ENCODE measurements at regions not wholly inside any gene's neighbourhood (a gene's known extent, or its start where the extent isn't known, plus 50 kb on each side); places are given as distances from the start of the nearest gene placed in this dataset.
A peak's percentile ranks its signal among the peaks of the same experiment; 100 is the strongest.

- Histone ChIP-seq H4K5ac (ENCODE audit: insufficient read length, low read depth, low read length) (no peak overlapping the region), H2BK15ac (ENCODE audit: low read length) (no peak overlapping the region), H3K27me3 (replicated peaks in 1 of 4; ENCODE audit: control insufficient read depth in 3 of 4, extremely low read depth in 1 of 4, insufficient read depth in 3 of 4, low read length in 3 of 4) (peaks cover 0 to 2% (median 0%) of the 10 kb centered on the region in 4 experiments; a peak in 2 of 7 replicates), H2BK120ac (replicated peaks; ENCODE audit: low read depth, low read length) (no peak overlapping the region), H3K23ac (ENCODE audit: insufficient read length) (no peak overlapping the region), H3K4me1 (replicated peaks in 1 of 4; ENCODE audit: control insufficient read depth in 3 of 4, insufficient read depth in 4 of 4, low read length in 3 of 4) (no peaks in the 10 kb centered on the region), H3K27ac (ENCODE audit: low read depth, low read length) (no peak overlapping the region), H2BK5ac (ENCODE audit: low read depth, low read length) (no peak overlapping the region), H3K9ac (replicated peaks in 1 of 4; ENCODE audit: extremely low read depth in 1 of 4, low read depth in 3 of 4, low read length in 3 of 4) (no peak overlapping the region), H4K8ac (ENCODE audit: extremely low read depth, insufficient read depth, low read length) (no peak overlapping the region), H4K91ac (replicated peaks; ENCODE audit: insufficient read length, low read length) (no peak overlapping the region), H3K18ac (ENCODE audit: extremely low read depth, low read length) (no peak overlapping the region), H4K20me1 (replicated peaks in 1 of 2; ENCODE audit: control insufficient read depth in 1 of 2, insufficient read depth in 2 of 2, low read length in 2 of 2) (no peaks in the 10 kb centered on the region), H2AFZ (ENCODE audit: low read length) (no peak overlapping the region), H3K14ac (ENCODE audit: insufficient read length) (no peak overlapping the region), H2BK12ac (ENCODE audit: low read depth, low read length) (no peak overlapping the region), H2AK5ac (ENCODE audit: low read depth, low read length) (no peak overlapping the region), H3K36me3 (ENCODE audit: control insufficient read depth in 2 of 4, insufficient read depth in 4 of 4, low read length in 3 of 4) (no peaks in the 10 kb centered on the region), H3K79me1 (ENCODE audit: low read depth, low read length) (no peaks in the 10 kb centered on the region), H3K4me2 (ENCODE audit: insufficient read depth in 1 of 2, low read depth in 2 of 2, low read length in 2 of 2) (no peak overlapping the region), H3K9me3 (ENCODE audit: insufficient read depth in 2 of 2, low read depth in 1 of 2, low read length in 1 of 2) (no peaks in the 10 kb centered on the region), H2BK20ac (ENCODE audit: low read length) (no peak overlapping the region), H3K23me2 (ENCODE audit: low read depth, low read length) (no peaks in the 10 kb centered on the region), H3K4ac (replicated peaks; ENCODE audit: insufficient read length, low read depth, low read length) (no peak overlapping the region), H3K79me2 (ENCODE audit: control insufficient read depth in 1 of 2, insufficient read depth in 2 of 2, low read length in 2 of 2) (no peaks in the 10 kb centered on the region), H3K4me3 (ENCODE audit: extremely low read depth in 1 of 4, insufficient read depth in 2 of 4, low read depth in 3 of 4, low read length in 4 of 4) (no peak overlapping the region), H3K56ac (replicated peaks; ENCODE audit: insufficient read length, low read depth, low read length) (no peak overlapping the region)
- 96% methylated on average over 2 of the region's 2 CpGs; no CpG with 5 or more reads in 1 of the 2 experiments for WGBS, 2 experiments (ENCODE audit: extremely low coverage in 1 of 2, insufficient coverage in 1 of 2, insufficient read length in 1 of 2, insufficient replicate concordance in 2 of 2, low coverage in 1 of 2, low lambda C conversion rate in 2 of 2, missing lambda C conversion rate in 1 of 2)
- DNase-seq (ENCODE audit: low read depth in 1 of 2, low spot score in 2 of 2), result no peak
- no peak for FAIRE-seq
- ChIA-PET CTCF (ENCODE audit: partially characterized antibody) (interaction anchor here (0.9 to 1.5 kb wide), 3 partner anchors 16 to 678 kb away, joined by 3 to 5 read pairs (median 4); no protein-coding TSS in a partner anchor), POLR2A (ENCODE audit: partially characterized antibody) (no interaction called here)
- peak; percentile 63; the same call in 1 of the 2 replicates for TF ChIP-seq MAFK (IDR thresholded peaks at IDR 0.05; ENCODE audit: low read depth, low read length)
These were observed 817.6 kb downstream of the XPNPEP1 start for GRCh38 chr10:109105725-109106124.
